CD4-positive, alpha-beta T cell treated with Interleukin-6 for 4 hours (primary cell): ENCODE measurements at regions not wholly inside any gene's neighbourhood (a gene's known extent, or its start where the extent isn't known, plus 50 kb on each side); places are given as distances from the start of the nearest gene placed in this dataset.
"Not testable (repeated sequence)": the region's sequence is repeated elsewhere in the genome, so short reads cannot be mapped to it uniquely, and the experiment has no call there.

ENCODE experiments used
- DNase-seq: peaks from one replicate; pipeline ENCODE4 v3.0.0-alpha.2; 2020; ENCODE audit warnings: mixed read lengths

GRCh38 chr16:87124405-87124804 lies 192.8 kb downstream of the C16orf95 start:
- DNase-seq, result not testable (repeated sequence)

- DNase-seq, result no peak
Observed at GRCh38 chr16:87125206-87126155, 191.7 kb downstream of the C16orf95 start.

- no peak for DNase-seq
Observed at GRCh38 chr16:87126403-87127025, 190.7 kb downstream of the C16orf95 start.

- no peak for DNase-seq
Observed at GRCh38 chr16:87127061-87127765, 190.0 kb downstream of the C16orf95 start.

- no peak for DNase-seq
Observed at GRCh38 chr16:87127766-87128147, 189.4 kb downstream of the C16orf95 start.

- DNase-seq, result no peak
Observed at GRCh38 chr16:87129771-87130170, 187.4 kb downstream of the C16orf95 start.

- DNase-seq, result no peak
Observed at GRCh38 chr16:87131061-87131995, 185.9 kb downstream of the C16orf95 start.

- DNase-seq, result no peak
Observed at GRCh38 chr16:87131996-87132345, 185.2 kb downstream of the C16orf95 start.

GRCh38 chr16:87132361-87133014 lies 184.7 kb downstream of the C16orf95 start:
- DNase-seq, result no peak

- DNase-seq, result no peak
Observed at GRCh38 chr16:87133112-87133850, 183.9 kb downstream of the C16orf95 start.

GRCh38 chr16:87133966-87134627 lies 183.1 kb downstream of the C16orf95 start:
- no peak for DNase-seq

GRCh38 chr16:87134628-87134995 lies 182.6 kb downstream of the C16orf95 start:
- no peak for DNase-seq

- DNase-seq, result no peak
Observed at GRCh38 chr16:87135246-87136030, 181.8 kb downstream of the C16orf95 start.

GRCh38 chr16:87138316-87138715 lies 178.9 kb downstream of the C16orf95 start:
- DNase-seq, result no peak

GRCh38 chr16:87138738-87139267 lies 178.4 kb downstream of the C16orf95 start:
- no peak for DNase-seq

GRCh38 chr16:87140211-87141200 lies 176.7 kb downstream of the C16orf95 start:
- DNase-seq, result no peak

GRCh38 chr16:87141402-87141801 lies 175.8 kb downstream of the C16orf95 start:
- no peak for DNase-seq

- DNase-seq, result no peak
Observed at GRCh38 chr16:87143661-87144121, 173.5 kb downstream of the C16orf95 start.
